SH-SY5Y (cell line): ENCODE measurements at regions not wholly inside any gene's neighbourhood (a gene's known extent, or its start where the extent isn't known, plus 50 kb on each side); places are given as distances from the start of the nearest gene placed in this dataset.

Experiments used
- GATA2 ChIP-seq: IDR thresholded peaks from 2 replicates; pipeline ENCODE4 v1.6.1; 2011; ENCODE audit warnings: mild to moderate bottlenecking, low read depth, low read length
- GATA3 ChIP-seq: IDR thresholded peaks from 2 replicates; pipeline ENCODE4 v1.6.1; 2011; ENCODE audit warnings: low read depth, mild to moderate bottlenecking, low read length, moderate library complexity

GRCh38 chr2:192345287-192345686, 150.6 kb upstream of the TMEFF2 start:
- TF ChIP-seq GATA2: no peak
- TF ChIP-seq GATA3: no peak
